ENCODE measurements at regions not wholly inside any gene's neighbourhood (a gene's known extent, or its start where the extent isn't known, plus 50 kb on each side); places are given as distances from the start of the nearest gene placed in this dataset.

DNA sequence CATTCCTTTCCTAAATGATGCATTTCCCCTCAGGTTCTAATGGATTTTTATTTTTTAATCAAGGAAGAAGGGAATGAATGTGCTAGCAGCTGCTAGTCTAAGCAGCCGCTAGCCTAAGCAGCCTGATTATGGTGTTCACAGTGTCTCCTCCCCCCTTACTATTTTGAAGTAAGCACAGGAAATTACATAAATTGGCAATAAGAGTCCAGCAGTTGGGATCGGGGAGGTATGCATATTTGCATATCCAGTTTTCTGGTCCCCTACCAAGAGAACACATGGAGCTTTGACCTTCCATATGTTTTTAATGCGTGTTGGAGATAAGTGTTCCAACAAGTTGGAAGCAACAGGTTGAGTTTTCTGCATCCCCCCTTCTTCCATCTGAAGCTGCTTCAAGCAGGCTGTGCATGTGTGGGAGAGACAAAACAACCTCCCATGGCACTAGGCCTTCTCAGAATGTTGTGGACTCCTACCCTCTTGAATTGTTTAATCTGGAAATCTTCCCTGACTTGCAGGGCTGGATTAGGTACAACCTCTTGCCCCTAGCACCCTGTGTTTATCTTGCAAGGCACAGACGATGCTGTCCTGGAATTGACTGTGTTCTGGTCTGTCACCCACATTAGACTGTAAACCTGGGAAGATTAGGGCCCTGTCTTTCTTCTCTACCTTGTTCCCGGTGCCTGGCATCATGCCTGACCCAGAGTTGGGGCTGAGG lies 124.8 kb upstream of the LRIG1 start:
- TF ChIP-seq, protein P1, sequence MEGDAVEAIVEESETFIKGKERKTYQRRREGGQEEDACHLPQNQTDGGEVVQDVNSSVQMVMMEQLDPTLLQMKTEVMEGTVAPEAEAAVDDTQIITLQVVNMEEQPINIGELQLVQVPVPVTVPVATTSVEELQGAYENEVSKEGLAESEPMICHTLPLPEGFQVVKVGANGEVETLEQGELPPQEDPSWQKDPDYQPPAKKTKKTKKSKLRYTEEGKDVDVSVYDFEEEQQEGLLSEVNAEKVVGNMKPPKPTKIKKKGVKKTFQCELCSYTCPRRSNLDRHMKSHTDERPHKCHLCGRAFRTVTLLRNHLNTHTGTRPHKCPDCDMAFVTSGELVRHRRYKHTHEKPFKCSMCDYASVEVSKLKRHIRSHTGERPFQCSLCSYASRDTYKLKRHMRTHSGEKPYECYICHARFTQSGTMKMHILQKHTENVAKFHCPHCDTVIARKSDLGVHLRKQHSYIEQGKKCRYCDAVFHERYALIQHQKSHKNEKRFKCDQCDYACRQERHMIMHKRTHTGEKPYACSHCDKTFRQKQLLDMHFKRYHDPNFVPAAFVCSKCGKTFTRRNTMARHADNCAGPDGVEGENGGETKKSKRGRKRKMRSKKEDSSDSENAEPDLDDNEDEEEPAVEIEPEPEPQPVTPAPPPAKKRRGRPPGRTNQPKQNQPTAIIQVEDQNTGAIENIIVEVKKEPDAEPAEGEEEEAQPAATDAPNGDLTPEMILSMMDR (IDR thresholded peaks at IDR 0.05) = no peak
- no peak for TF ChIP-seq POLR2A (IDR thresholded peaks at IDR 0.05)

Data from ovary (tissue), 3 donors.